HG02759 (cell line): ENCODE measurements at regions not wholly inside any gene's neighbourhood (a gene's known extent, or its start where the extent isn't known, plus 50 kb on each side); places are given as distances from the start of the nearest gene placed in this dataset.
"Not testable (repeated sequence)": the region's sequence is repeated elsewhere in the genome, so short reads cannot be mapped to it uniquely, and the experiment has no call there.

ENCODE experiments used
- ATAC-seq: cut with Tn5 transposase; IDR thresholded peaks from one replicate; pipeline ENCODE4 v1.9.1; 2021; ENCODE audit warnings: mild to moderate bottlenecking, moderate library complexity; ENCODE audit not compliant: unreplicated experiment

GRCh38 chr14:38973083-38973700, 129.8 kb downstream of the SEC23A start:
- no peak for ATAC-seq

- no peak for ATAC-seq
Measured at GRCh38 chr14:38972511-38972910, 130.5 kb downstream of the SEC23A start.

- ATAC-seq: no peak
Measured at GRCh38 chr14:38971258-38971921, 131.6 kb downstream of the SEC23A start.

- no peak for ATAC-seq
Measured at GRCh38 chr14:38964630-38965029, 138.4 kb downstream of the SEC23A start.

- no peak for ATAC-seq
Measured at GRCh38 chr14:38960946-38961531, 142.0 kb downstream of the SEC23A start.

GRCh38 chr14:38959021-38959420, 144.0 kb downstream of the SEC23A start:
- no peak for ATAC-seq

GRCh38 chr14:38958589-38958988, 144.4 kb downstream of the SEC23A start:
- no peak for ATAC-seq

- ATAC-seq: no peak
Measured at GRCh38 chr14:38951451-38951850, 151.6 kb downstream of the SEC23A start.

GRCh38 chr14:38950676-38951075, 152.4 kb downstream of the SEC23A start:
- ATAC-seq: no peak

- no peak for ATAC-seq
Measured at GRCh38 chr14:38948576-38948975, 154.5 kb downstream of the SEC23A start.

- ATAC-seq: no peak
Measured at GRCh38 chr14:38948171-38948570, 154.9 kb downstream of the SEC23A start.

GRCh38 chr14:38947343-38947742, 155.7 kb downstream of the SEC23A start:
- ATAC-seq: no peak

- no peak for ATAC-seq
Measured at GRCh38 chr14:38944691-38945090, 158.3 kb downstream of the SEC23A start.

- no peak for ATAC-seq
Measured at GRCh38 chr14:38941488-38941887, 161.5 kb downstream of the SEC23A start.

- ATAC-seq: not testable (repeated sequence)
Measured at GRCh38 chr14:38932653-38933000, 170.4 kb downstream of the SEC23A start.

- ATAC-seq: no peak
Measured at GRCh38 chr14:38931969-38932652, 170.9 kb downstream of the SEC23A start.

GRCh38 chr14:38930898-38931297, 172.1 kb downstream of the SEC23A start:
- no peak for ATAC-seq

GRCh38 chr14:38930022-38930421, 173.0 kb downstream of the SEC23A start:
- no peak for ATAC-seq

GRCh38 chr14:38929416-38929815, 173.6 kb downstream of the SEC23A start:
- ATAC-seq: no peak

GRCh38 chr14:38921893-38922292, 181.1 kb downstream of the SEC23A start:
- ATAC-seq: not testable (repeated sequence)

GRCh38 chr14:38915125-38915524, 187.9 kb downstream of the SEC23A start:
- ATAC-seq: no peak

- ATAC-seq: peak; percentile 56
Measured at GRCh38 chr14:38910092-38910491, 192.9 kb downstream of the SEC23A start.
